OCI-LY7 (cell line): ENCODE measurements at regions not wholly inside any gene's neighbourhood (a gene's known extent, or its start where the extent isn't known, plus 50 kb on each side); places are given as distances from the start of the nearest gene placed in this dataset.

Experiments used
- EZH2phosphoT487 ChIP-seq: fragments of 200-600 bp; sonication (generic); IDR thresholded peaks from 2 replicates; pipeline ENCODE4 v1.6.1; 2018; ENCODE audit warnings: low read depth, borderline replicate concordance, mild to moderate bottlenecking, mixed run types, antibody characterized with exemption, low read length, moderate library complexity, mixed read lengths
- TF ChIP-seq, protein P1 (sequence below): fragments of 200-600 bp; sonication (generic); conservative IDR thresholded peaks from 2 replicates; pipeline ENCODE4 v1.5.1; 2014; ENCODE audit warnings: mild to moderate bottlenecking, antibody characterized with exemption, low read length, moderate library complexity, mixed read lengths

GRCh38 chr10:84907461-84908009 lies 579.1 kb downstream of the CCSER2 start:
- TF ChIP-seq, protein P1, sequence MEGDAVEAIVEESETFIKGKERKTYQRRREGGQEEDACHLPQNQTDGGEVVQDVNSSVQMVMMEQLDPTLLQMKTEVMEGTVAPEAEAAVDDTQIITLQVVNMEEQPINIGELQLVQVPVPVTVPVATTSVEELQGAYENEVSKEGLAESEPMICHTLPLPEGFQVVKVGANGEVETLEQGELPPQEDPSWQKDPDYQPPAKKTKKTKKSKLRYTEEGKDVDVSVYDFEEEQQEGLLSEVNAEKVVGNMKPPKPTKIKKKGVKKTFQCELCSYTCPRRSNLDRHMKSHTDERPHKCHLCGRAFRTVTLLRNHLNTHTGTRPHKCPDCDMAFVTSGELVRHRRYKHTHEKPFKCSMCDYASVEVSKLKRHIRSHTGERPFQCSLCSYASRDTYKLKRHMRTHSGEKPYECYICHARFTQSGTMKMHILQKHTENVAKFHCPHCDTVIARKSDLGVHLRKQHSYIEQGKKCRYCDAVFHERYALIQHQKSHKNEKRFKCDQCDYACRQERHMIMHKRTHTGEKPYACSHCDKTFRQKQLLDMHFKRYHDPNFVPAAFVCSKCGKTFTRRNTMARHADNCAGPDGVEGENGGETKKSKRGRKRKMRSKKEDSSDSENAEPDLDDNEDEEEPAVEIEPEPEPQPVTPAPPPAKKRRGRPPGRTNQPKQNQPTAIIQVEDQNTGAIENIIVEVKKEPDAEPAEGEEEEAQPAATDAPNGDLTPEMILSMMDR = no peak
- TF ChIP-seq EZH2phosphoT487 = no peak
